Upper lobe of right lung (tissue), 1 donor: ENCODE measurements at regions not wholly inside any gene's neighbourhood (a gene's known extent, or its start where the extent isn't known, plus 50 kb on each side); places are given as distances from the start of the nearest gene placed in this dataset.

ENCODE experiments used
- ATAC-seq: fragments of 200-7000 bp; cut with Tn5 transposase; one replicate; pipeline ENCODE4 v1.9.1; 2020; ENCODE audit warnings: mild to moderate bottlenecking, moderate library complexity
- DNase-seq: peaks from one replicate; pipeline ENCODE4 v3.0.0-alpha.2; 2020
- H3K27ac ChIP-seq: fragments of 200-600 bp; one replicate; pipeline ENCODE4 v1.8.0; 2022
- H3K27me3 ChIP-seq: fragments of 200-600 bp; one replicate; pipeline ENCODE4 v1.8.0; 2022; ENCODE audit warnings: mild to moderate bottlenecking
- H3K36me3 ChIP-seq: fragments of 200-600 bp; one replicate; pipeline ENCODE4 v1.8.0; 2022
- H3K4me1 ChIP-seq: fragments of 200-600 bp; one replicate; pipeline ENCODE4 v1.8.0; 2022
- H3K4me3 ChIP-seq: fragments of 200-600 bp; one replicate; pipeline ENCODE4 v1.8.0; 2022; ENCODE audit warnings: mild to moderate bottlenecking
- H3K9me3 ChIP-seq: fragments of 200-600 bp; one replicate; pipeline ENCODE4 v1.8.0; 2022
- intact Hi-C: fragments of 100-400 bp; cut with DNase I; formaldehyde crosslinking; loops from one replicate; pipeline ENCODE4 v1.11.0; 2022
- TF ChIP-seq, protein P1 (sequence below): fragments of 200-600 bp; IDR thresholded peaks from one replicate; pipeline ENCODE4 v1.8.0; 2022; ENCODE audit warnings: antibody characterized with exemption
- donor health status: DM: no; HTN: yes; CAD: no; lungs with severe emphysema.

DNA sequence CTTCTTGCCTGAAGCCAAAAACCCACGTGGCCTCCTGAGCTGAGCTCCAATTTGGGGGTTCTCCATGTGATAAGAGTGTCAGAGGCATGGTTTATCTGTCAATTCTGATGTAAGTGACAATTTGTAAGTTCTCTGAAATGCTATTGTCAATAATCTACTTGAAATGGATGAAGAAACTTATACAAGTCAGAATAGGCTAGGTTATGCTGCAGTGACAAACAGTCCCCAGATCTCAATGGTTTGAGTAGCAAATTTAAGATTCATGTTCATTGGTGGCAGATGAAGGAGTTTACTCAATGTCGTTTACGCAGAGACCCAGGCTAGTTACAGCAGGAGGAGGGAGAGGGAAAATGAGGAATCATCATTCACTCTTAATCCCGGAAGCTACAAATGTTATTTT lies 352.4 kb downstream of the KIF16B start:
- no peak overlapping the region for H3K27ac ChIP-seq
- ATAC-seq (no peak), DNase-seq (no peak)
- H3K4me1 ChIP-seq: no peaks in the 10 kb centered on the region
- H3K27me3 ChIP-seq: no peaks in the 10 kb centered on the region
- no peak overlapping the region for H3K4me3 ChIP-seq
- intact Hi-C loops: no loop called here
- no peaks in the 10 kb centered on the region for H3K9me3 ChIP-seq
- TF ChIP-seq, protein P1, sequence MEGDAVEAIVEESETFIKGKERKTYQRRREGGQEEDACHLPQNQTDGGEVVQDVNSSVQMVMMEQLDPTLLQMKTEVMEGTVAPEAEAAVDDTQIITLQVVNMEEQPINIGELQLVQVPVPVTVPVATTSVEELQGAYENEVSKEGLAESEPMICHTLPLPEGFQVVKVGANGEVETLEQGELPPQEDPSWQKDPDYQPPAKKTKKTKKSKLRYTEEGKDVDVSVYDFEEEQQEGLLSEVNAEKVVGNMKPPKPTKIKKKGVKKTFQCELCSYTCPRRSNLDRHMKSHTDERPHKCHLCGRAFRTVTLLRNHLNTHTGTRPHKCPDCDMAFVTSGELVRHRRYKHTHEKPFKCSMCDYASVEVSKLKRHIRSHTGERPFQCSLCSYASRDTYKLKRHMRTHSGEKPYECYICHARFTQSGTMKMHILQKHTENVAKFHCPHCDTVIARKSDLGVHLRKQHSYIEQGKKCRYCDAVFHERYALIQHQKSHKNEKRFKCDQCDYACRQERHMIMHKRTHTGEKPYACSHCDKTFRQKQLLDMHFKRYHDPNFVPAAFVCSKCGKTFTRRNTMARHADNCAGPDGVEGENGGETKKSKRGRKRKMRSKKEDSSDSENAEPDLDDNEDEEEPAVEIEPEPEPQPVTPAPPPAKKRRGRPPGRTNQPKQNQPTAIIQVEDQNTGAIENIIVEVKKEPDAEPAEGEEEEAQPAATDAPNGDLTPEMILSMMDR: no peak
- no peaks in the 10 kb centered on the region for H3K36me3 ChIP-seq

DNA sequence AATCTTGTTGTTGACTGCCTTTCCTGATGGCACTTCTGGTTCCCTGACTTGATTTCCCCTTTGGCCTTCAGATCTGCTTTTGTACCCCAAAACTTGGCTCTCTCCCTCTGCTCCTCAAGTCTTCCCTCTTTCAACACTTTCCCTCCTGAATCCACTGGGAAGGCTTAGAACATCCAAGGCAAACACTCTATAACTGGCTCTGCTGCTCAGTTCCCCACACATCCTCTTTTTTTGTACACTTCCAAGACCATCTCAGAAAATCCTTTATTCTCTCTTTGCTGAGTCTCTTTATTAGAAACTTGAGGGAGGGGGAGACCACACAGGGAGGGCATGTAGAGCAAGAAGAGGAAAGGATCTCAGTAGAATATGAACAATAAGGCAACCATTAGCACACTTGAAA lies 354.1 kb downstream of the KIF16B start:
- ATAC-seq: no peak
- Histone ChIP-seq H3K4me3 (no peak overlapping the region), H3K36me3 (no peaks in the 10 kb centered on the region), H3K9me3 (no peaks in the 10 kb centered on the region), H3K27ac (no peak overlapping the region), H3K27me3 (no peaks in the 10 kb centered on the region), H3K4me1 (no peaks in the 10 kb centered on the region)
- TF ChIP-seq, protein P1: no peak
- intact Hi-C loops: no loop called here
- DNase-seq: no peak

DNA sequence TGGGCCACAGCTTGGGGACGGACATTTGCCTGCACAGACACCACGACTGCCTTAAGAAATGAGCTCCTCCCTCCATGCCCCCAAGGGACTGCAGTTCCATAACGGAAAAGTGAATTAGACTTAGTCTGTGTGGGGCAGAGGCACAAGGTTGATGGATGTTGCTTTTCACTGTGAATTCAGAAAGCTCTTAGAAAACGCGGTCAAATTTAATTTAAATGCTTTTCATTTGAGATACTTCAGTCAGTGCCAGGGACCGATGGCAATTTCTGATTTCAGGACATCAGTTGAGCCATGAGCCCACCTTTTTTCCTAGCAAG lies 356.4 kb downstream of the KIF16B start:
- Histone ChIP-seq H3K4me1 (no peaks in the 10 kb centered on the region), H3K27ac (no peak overlapping the region)
- TF ChIP-seq, protein P1: no peak

DNA sequence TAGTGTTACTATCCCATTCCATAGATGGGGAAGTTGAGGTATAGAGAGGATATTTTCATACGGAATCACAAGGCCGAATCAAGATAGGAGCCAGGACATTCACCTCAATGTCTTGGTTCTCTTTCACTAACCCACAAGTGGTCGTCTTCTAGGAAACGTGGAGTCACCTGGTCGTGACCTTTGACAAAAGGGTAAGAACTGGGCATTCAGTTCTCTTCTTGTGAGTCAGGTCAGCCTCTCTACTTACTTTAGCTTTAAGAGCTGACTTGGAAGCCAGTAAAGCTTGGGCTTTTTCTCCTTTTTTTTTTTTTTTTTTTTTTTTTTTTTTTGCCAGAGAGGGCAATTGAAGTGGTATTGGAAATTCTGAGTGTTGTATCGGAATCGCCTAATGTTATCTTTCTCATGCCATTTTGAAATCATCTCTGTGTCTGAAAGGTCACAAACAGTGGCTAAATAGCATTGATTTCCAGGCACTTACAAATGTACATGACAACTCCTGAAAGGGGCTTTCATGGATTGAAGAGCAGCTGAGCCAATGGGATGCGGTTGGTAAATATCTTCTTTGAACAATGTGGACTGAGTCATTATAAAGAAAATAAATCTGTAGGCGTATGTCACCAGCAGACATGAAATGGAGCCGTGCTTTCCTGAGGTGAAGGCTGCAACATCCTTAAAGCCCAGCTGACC lies 356.9 kb downstream of the KIF16B start:
- Histone ChIP-seq H3K27me3 (no peaks in the 10 kb centered on the region), H3K27ac (no peak overlapping the region), H3K4me1 (no peaks in the 10 kb centered on the region), H3K36me3 (no peaks in the 10 kb centered on the region), H3K9me3 (no peaks in the 10 kb centered on the region), H3K4me3 (no peak overlapping the region)
- intact Hi-C loops: no loop called here
- DNase-seq: no peak
- TF ChIP-seq, protein P1: no peak
- no peak for ATAC-seq

More for the DNA sequence above, 356.4 kb downstream of the KIF16B start:
- no peak for DNase-seq
- intact Hi-C loops: no loop called here
- Histone ChIP-seq H3K27me3 (no peaks in the 10 kb centered on the region), H3K4me3 (no peak overlapping the region), H3K36me3 (no peaks in the 10 kb centered on the region), H3K9me3 (no peaks in the 10 kb centered on the region)
- ATAC-seq: no peak

DNA sequence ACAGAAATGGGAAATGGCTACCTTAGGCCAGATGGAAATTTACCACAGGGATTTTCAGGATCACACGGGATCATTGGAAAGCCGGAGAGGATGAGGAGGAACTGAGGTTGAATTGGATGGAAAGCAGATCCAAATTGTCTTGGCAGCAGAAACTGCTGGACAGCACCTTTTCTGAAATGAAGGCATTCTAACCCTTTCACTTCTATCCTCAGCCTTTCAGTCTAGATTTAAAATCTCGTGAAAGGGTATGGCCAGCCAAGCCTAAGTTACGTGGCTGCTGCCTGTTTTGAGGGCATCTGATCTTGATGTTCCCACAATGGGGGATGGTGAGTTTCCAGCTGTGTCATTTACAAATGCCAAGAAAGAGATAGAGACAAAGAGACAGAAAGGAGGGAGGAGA lies 358.2 kb downstream of the KIF16B start:
- no peak for DNase-seq
- ATAC-seq: no peak
- TF ChIP-seq, protein P1: no peak
- Histone ChIP-seq H3K9me3 (no peaks in the 10 kb centered on the region), H3K4me3 (no peak overlapping the region), H3K4me1 (no peaks in the 10 kb centered on the region), H3K36me3 (no peaks in the 10 kb centered on the region), H3K27ac (no peak overlapping the region), H3K27me3 (no peaks in the 10 kb centered on the region)
- intact Hi-C loops: no loop called here

DNA sequence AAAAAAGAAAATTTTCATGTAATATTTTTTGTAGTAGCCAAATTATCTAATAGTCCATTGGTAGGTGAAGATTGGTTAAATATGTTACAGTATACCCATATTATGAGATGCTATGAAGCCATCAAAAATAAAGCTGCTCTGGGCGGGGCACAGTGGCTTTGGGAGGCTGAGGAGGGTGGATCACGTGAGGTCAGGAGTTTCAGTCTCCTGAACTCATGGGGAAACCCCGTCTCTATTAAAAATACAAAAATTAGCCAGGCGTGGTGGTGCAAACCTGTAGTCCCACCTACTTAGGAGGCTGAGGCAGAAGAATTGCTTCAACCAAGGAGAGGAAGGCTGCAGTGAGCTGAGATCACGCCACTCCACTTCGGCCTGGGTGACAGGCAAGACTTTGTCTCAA lies 360.5 kb downstream of the KIF16B start:
- H3K9me3 ChIP-seq: no peaks in the 10 kb centered on the region
- H3K27me3 ChIP-seq: no peaks in the 10 kb centered on the region
- no peak overlapping the region for H3K4me3 ChIP-seq
- no peaks in the 10 kb centered on the region for H3K4me1 ChIP-seq
- DNase-seq (no peak), ATAC-seq (no peak)
- no peak overlapping the region for H3K27ac ChIP-seq
- no peaks in the 10 kb centered on the region for H3K36me3 ChIP-seq
- TF ChIP-seq, protein P1: no peak
- intact Hi-C loops: no loop called here
